DMS53 (cell line): ENCODE measurements at regions not wholly inside any gene's neighbourhood (a gene's known extent, or its start where the extent isn't known, plus 50 kb on each side); places are given as distances from the start of the nearest gene placed in this dataset.
"Not testable (repeated sequence)": the region's sequence is repeated elsewhere in the genome, so short reads cannot be mapped to it uniquely, and the experiment has no call there.

Experiments
- DNase-seq: peaks from one replicate; lab custom pipeline; 2025; lab: John Stamatoyannopoulos, UW

- DNase-seq, result no peak
Observed at GRCh38 chr12:89775063-89775985, 66.7 kb upstream of the ATP2B1 start.

- DNase-seq, result no peak
Observed at GRCh38 chr12:89774645-89775044, 66.0 kb upstream of the ATP2B1 start.

GRCh38 chr12:89770391-89770790, 61.8 kb upstream of the ATP2B1 start:
- no peak for DNase-seq

- DNase-seq, result no peak
Observed at GRCh38 chr12:89769483-89769818, 60.8 kb upstream of the ATP2B1 start.

- DNase-seq, result no peak
Observed at GRCh38 chr12:89768586-89769482, 60.2 kb upstream of the ATP2B1 start.

GRCh38 chr12:89765959-89766824, 57.6 kb upstream of the ATP2B1 start:
- no peak for DNase-seq

GRCh38 chr12:89764164-89764563, 55.5 kb upstream of the ATP2B1 start:
- not testable (repeated sequence) for DNase-seq

GRCh38 chr12:89762498-89763170, 54.0 kb upstream of the ATP2B1 start:
- peak; percentile 45 for DNase-seq

GRCh38 chr12:89760783-89761182, 52.1 kb upstream of the ATP2B1 start:
- no peak for DNase-seq
